HG03103 (cell line): ENCODE measurements at regions not wholly inside any gene's neighbourhood (a gene's known extent, or its start where the extent isn't known, plus 50 kb on each side); places are given as distances from the start of the nearest gene placed in this dataset.

ENCODE experiments used
- ATAC-seq: cut with Tn5 transposase; IDR thresholded peaks from one replicate; pipeline ENCODE4 v1.9.1; 2021; ENCODE audit warnings: low read depth; ENCODE audit not compliant: unreplicated experiment

DNA sequence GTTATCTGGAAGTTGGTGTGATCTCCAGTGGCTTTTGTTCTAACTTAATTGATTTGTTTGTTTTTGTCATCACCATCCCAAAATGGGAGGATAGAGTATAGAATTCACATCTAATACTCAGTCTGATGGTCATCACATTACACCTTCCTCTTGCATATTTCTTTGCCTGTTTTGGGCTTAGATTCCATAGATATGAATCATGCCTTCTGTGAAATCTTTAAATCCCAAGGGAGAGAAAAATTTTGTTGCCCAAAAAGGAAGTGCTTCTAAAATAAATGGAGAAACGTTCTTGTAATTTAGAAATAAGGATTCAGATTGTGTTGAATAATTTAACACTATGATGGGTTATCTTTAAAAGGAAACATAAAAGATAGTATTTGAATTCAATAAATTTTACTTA is 446.0 kb upstream of the LRRC7 start:
- no peak for ATAC-seq

- ATAC-seq, result no peak
These were observed 445.3 kb upstream of the LRRC7 start for GRCh38 chr1:69122373-69122772.

- no peak for ATAC-seq
These were observed 444.2 kb upstream of the LRRC7 start for GRCh38 chr1:69123486-69123885.

GRCh38 chr1:69126796-69127195 is 440.9 kb upstream of the LRRC7 start:
- ATAC-seq, result no peak

- ATAC-seq, result no peak
These were observed 439.5 kb upstream of the LRRC7 start for GRCh38 chr1:69128204-69128603.

DNA sequence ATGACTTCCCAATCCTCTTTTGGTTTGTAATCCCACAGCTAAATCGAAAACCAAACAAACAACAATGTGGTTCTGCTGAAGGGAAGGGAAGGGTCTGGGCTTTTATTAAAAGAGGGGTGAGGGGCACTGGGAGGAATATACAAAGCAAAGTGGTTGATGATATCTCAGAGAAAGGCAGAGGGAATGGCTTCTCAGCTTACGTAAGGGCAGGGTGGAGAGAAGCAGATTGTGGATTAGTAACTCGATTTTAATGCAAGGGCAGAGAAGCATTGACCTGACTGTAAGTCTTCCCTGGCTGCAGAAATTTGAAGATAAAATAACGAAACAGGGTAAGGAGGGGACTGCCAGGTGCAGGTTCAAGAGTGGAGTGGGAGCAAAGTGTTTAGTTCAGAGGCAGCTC is 438.2 kb upstream of the LRRC7 start:
- no peak for ATAC-seq

- no peak for ATAC-seq
These were observed 429.6 kb upstream of the LRRC7 start for GRCh38 chr1:69138172-69138571.

DNA sequence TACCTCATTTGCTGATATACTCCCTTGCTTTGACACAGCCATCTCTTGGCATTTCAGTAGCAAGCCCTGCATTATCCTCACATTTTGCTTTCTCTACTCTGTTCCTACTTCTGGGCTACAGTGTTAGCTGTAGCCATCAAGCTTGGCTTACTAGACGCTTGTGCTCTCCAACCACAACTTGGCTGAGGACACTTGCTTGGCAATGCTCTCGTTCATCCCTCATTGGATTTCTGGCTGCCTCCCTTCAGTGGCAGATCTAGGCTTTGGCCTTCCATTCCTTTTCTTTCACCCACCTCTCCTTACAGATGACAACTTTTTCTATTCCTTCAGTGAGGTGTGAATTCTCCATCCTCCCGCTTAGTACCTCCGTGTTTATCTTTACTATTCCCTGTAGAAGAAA is 428.7 kb upstream of the LRRC7 start:
- ATAC-seq, result no peak

GRCh38 chr1:69146303-69146702 is 421.4 kb upstream of the LRRC7 start:
- no peak for ATAC-seq

DNA sequence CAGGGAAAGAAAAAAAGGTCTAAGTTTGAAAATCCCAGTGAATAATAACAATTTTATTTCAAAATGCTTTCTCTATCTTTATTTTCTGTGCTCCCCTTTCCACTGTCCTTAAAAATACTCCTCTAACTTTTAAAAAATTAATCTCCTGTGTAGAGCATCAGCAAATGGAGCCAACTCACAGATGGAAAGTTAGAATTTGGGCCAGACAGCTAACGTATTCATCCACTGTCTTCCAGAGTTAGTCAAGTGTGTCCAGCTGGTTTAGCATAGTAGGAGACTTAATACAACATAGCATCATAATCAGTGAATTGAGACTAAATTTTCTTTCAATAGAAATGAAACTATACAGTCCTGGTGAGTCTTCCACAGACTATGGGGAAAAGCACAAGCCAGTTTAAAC is 419.0 kb upstream of the LRRC7 start:
- no peak for ATAC-seq

- no peak for ATAC-seq
These were observed 410.5 kb upstream of the LRRC7 start for GRCh38 chr1:69157046-69157756.

- no peak for ATAC-seq
These were observed 404.5 kb upstream of the LRRC7 start for GRCh38 chr1:69163241-69163640.

DNA sequence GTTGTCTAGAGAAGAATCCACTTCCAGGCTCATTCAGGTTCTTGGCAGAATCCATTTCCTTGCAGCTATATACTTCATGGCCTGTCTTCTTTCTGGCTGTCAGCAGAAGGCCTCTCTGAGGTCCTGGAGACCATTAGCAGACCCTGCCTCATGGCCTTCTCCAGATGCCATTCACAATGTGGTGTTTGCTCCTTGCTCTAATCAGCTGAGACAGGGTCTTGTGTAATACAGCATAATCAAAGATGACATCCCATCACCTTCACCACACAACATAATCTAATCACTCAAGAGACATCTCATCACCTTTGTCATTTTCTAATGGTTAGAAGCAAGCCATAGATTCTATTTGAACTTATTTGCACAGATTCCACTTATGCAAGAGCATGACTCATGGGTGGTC is 403.9 kb upstream of the LRRC7 start:
- ATAC-seq, result no peak

DNA sequence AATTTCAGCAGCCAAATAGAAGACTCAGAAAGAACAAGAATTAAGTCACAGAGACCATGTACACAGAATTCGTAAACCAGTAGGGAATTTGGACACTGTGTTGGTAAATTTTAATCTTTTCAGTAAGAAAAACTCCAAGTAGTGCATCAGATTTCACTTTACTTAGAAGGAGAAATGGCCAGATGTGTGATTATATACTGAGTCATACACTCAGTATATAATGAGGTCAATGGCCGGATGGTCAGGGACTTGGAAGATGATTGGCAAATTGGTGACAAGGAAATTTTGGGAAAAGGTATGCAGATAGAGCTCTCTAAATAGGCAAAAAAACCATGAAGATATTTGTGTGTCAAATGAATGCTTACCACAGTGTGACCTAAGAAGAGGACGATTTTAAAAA is 399.8 kb upstream of the LRRC7 start:
- ATAC-seq, result no peak

DNA sequence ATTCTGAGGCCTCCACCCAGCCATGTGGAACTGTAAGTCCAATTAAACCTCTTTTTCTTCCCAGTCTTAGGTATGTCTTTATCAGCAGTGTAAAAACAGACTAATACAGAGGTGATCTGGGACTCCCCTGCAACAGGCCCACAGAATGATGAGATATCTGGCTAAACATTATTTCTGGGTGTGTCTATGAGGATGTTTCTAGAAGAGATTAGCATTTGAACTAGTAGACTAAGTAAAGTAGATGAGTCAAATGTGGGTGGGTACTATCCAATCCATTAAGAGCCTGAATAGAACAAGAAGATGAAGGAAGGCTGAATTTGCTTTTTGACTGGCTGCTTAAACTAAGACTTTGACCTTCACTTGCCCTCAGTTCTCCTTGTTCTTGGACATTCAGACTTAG is 396.5 kb upstream of the LRRC7 start:
- ATAC-seq, result no peak

- no peak for ATAC-seq
These were observed 395.4 kb upstream of the LRRC7 start for GRCh38 chr1:69172003-69173000.

DNA sequence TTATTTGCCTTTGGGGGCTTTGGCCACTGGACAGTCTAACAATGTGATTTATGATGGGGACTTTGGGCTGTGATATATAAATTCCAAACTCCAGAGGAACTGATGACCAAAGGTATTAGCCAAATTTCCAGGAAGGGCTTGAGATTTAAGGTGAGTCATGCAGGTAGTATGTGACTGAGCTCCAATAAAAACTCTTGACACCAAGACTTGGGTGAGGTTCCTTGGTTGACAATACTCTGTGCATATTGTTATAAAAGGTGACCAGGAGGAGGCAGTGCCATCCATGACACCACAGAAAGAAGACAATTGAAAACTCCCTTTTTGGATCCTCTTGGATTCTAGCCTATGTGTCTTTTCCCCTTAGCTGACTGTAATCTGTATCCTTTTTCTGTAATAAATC is 392.7 kb upstream of the LRRC7 start:
- no peak for ATAC-seq

DNA sequence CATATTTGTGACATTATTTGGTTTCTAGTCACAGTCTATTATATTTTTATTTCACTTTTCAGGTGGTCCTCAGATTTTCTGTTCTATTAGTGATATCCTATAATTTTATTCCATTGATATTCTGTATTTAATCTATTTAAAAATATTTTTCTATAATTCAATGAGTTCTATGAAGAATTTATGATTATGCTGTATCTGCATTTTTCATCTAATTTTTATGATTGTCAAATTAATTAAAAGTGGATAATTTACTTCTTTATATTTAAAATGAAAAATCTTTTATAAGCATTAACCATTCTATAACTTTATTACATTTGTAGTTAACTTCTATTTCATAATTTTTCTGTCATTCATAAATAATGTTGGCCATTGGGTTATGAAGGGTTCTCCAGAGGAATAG is 387.4 kb upstream of the LRRC7 start:
- no peak for ATAC-seq

DNA sequence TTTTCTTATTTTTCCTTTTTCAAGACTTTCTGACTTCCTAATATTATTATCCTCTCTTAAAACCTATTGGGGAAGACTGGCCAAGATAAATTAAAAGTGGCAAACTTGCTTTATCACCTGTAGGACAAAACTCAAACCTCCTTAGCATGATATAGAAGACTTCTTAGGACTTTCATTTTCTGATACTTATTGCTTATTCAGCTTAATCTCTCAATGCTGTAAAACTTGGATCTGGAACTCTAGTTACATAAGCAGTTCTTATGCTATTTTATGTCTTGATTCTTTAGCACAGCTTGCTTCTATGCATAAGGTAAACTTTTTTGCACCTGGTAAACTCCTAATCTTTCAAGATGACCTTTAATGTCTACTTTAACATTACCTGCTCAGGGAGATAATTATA is 382.3 kb upstream of the LRRC7 start:
- ATAC-seq, result no peak

DNA sequence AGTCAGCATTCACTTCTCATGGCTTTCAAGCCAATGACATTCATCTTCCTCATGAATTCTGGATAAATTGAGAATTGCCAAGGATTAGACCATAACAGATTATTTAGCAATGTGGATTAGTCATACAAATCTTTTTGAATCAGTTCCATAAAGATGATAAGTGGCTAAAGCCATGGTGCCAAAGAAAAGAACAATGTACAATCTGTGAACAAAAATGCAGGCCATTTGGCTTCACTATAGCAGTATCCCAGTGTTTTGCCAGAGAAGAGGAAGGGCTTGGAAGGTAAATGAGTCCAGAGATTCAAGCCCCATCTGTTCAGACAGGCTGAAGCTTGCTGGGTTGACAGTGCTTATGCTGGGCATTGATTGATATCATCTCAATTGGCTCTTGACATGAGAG is 376.4 kb upstream of the LRRC7 start:
- ATAC-seq, result no peak

DNA sequence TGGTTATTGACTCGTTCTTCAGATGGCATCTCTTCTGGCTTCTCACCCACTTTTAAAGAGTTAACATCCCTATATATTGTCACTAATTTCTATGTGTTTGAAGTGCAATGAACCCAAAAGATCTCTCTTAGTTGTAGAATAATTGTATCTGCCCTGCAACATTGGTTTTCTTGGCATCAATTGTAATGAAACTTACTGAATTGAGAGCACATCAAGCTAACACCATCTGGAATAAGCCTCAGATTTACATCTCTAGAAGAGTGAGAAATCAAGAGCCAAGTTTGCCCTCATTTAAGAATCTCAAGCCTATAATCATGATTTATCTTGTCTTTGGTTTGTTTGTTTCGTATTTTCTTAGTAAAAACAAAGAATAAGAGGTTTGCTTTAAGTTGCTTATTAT is 372.6 kb upstream of the LRRC7 start:
- no peak for ATAC-seq

DNA sequence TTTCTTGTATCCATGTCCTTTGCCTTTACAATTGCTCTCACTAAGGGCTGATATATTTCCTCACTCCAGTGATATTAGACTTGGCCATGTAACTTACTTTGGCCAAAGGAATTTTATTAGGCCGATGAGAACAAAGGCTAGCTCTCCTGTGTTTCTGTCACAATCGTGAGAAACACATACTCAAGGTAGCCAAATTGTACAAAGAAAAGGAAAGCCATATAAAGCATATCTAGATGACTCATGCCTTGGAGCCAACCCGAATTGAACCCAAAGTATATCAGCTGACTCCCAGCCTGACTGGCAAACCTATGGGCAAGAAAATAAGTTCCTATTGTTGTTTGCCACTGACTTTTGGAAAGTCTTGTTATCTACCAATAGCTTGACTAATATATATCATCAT is 371.7 kb upstream of the LRRC7 start:
- ATAC-seq, result no peak
